MV-4-11 (cell line): ENCODE measurements at regions not wholly inside any gene's neighbourhood (a gene's known extent, or its start where the extent isn't known, plus 50 kb on each side); places are given as distances from the start of the nearest gene placed in this dataset.

Experiments used
- DNase-seq: peaks from one replicate; lab custom pipeline; 2025; lab: John Stamatoyannopoulos, UW

DNA sequence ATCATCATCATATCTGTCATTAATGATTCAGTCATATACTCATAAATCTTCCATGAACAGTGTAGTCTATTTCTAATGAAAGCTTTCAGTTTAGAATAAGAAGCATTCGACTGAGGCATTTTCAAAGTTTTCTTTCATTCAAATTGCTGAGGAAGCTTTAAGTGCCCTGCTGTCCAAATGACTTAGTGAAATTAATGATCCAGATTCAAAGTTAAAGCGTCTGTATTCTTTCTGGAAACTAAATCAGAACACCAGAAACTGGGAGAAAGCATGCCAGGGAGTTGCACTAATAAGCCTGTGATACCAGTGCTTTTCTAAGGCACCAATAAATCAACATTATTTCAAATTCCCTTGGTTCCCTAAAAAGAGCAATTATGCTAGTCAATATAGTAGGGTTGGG lies 367.8 kb upstream of the ANO5 start:
- no peak for DNase-seq

DNA sequence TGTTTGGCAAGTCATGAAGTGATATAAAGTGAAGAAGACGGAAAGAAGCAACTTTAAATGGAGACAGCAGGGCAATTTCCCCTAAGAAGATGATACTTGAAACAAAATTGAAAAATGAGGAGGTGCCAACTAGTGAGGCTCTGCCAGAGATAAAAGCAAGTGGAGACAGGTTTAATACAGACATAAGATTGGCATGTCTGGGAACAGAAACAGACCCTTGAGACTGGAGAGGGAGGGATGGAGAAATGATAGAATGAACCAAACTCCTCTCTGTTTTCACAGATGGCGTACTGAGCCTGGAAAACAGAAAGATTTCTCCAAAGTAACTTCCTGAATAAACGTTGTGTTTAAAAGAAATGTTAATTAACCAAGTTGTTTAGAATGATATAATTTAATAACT lies 354.5 kb upstream of the ANO5 start:
- DNase-seq, result no peak

DNA sequence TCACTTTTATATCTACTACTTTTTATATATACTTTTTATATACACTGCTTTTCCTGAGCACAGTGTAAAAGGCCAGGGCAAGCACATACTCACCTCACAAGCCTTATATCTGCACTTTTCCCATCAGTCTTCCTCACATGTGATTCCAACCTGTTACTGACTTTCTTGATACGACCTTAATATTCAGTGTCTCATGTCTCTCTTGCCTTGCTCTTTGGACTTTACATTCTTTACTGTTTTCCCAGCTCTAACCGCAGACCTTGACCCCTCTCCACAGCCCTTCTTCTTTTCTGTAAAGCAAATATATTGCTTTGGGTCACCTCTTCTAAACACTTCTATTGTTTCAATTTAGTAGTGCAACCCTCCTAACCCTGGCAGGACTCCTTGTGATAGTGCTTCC lies 353.1 kb upstream of the ANO5 start:
- DNase-seq, result no peak

DNA sequence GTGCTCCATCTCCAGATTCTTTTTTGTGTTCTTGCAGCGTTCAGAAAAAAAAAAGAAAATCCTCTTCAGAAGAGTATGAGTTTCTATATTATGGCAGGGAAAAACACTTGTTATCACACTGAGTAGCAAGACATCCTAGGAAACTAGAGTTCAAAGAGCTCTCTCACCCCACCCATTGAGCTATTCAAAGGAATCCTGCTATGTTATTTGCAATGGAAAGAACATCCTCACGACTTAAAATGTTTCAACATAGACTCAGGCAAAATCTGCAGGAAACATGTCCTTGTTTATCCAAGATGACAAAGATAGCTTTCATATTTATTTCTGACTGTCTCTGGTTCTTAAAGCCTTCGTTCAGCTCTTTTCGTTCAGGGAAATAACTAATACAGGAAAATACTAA lies 331.6 kb upstream of the ANO5 start:
- no peak for DNase-seq

DNA sequence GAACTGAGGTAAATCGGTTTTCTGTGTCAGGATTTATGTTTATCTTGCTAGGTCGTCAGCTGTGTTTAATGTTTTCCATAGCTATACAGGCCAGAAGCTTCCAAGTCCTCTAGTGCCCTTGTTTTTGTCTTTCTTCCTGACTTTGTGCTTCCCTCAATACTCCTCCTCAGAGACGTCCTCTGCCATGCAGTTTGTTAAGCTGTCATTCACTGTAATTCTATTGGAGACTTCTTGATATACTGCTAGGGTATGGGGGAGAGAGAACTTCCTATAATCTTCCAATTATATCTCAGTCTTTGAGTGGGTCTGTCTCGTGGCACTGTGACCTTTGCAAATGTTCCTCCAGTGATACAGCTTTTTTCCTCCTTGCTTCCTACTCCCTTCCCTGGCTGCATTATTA lies 327.3 kb upstream of the ANO5 start:
- DNase-seq, result no peak

DNA sequence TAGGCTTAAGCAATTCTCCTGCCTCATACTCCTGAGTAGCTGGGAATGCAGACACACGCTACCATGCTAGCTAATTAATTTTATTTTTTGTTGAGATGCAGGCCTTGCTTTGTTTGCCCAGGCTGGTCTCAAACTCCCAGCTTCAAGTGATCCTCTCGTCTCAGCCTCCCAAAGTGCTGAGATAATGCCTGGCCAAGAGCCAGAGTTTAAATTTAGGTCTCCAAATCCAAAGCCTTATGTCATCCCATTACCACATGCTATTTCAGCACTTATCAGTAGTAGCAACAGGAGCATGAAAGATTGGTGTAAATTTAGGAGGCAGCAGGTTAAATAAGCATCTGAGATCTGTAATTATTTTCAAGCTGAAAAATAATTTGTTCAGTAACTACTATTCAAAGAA lies 326.1 kb upstream of the ANO5 start:
- DNase-seq, result no peak

DNA sequence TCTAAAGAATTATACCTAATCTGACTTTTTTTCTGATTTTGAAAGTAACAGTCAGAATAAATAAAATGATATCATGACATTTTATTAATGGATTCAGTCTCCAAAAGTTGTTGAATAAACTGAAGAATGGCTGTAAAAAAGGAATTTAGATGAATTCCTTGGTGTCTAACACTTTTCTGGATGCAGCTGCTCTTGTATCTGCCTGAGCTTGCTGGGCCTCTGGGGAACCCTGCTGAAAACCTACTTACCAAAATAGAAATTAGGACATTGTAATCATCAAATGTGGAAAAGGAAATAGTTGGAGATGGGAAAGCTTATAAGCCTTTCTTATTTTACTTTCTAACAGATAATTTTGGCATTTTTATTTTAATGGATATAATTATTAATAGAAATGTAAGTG lies 315.7 kb upstream of the ANO5 start:
- no peak for DNase-seq

DNA sequence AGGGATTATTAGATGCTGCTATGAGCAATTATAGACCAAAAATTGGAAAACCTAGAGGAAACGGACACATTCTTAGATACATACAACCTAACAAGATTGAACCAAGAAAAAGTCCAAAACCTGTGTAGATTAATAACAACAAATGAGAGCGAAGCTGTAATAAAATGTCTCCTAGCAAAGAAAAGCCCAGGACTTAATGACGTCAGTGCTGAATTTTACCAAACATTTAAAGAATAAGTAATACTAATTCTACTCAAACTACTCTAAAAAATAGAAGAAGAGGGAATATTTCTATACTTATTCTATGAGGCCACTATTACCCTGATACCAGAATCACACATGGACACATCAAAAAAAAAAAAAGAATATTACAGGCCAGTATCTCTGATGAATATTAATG lies 309.5 kb upstream of the ANO5 start:
- DNase-seq, result no peak

DNA sequence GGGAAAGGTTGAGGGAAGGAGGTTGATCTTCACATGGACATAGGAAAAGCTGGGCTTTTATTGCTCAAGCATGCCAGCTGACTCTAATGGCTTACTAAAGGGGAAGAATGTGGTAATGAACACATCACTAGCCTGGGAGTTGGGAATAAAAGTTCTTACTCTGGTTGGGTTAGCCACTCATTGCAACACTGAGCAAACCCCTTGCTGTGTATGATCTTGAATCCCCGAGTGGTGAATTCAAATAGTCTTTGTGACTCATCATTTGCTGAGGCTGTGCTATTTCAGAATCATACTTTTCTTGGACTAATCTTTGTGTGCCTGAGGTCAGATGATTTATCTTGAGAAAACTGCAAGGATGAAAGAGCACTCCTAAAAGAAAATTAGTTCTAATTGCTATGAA lies 304.1 kb upstream of the ANO5 start:
- DNase-seq, result peak; percentile 97

DNA sequence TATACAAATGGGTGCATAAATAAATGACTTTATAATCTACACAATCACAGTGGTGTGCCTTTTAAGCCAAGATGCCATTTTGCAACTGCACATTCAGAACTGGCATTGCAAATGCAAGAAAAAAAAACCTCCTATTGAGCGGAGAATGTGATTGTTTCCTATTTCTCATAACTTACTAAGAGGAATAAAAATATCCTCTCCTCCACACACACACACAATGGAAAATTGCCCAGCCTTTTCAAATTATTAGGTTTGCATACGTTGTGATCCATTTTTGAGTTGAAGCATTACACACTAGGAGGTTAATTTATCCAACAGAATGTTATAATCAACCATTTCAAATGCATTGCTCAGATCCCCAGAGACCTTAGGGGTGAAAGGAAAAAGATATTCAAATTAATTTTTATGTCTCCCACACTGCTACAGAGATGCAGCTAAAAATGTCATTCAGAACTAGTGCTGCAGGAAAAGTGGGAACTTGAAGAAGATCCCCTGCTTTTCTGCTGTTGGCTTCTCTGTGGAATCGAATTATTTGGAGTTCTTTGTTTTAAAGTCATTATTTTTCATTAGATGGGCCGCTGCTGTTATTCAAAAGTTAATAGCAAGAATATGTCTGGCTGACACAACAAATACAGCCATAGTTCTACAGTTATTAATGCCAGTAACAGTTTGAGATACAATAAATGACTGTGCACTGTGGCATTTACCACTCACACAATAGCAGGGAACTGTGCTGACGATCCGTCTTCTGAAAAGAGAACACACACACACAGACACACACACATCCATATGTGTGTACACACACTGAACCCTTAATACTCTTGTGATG lies 299.9 kb upstream of the ANO5 start:
- DNase-seq, result no peak

DNA sequence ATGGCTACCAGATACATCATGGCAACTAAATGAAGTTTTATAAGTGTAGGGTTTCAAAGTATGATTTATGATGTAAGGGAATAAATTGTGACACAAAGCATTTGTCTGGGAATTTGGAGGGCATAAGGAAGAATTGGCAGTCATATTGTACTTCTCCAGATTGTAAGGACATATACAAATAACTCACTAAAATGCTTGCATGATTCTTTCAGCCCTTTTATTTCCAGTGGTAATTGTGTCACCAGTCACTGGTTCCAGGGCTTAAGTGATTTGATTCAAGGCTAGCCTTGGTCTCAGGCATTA lies 299.4 kb upstream of the ANO5 start:
- no peak for DNase-seq

DNA sequence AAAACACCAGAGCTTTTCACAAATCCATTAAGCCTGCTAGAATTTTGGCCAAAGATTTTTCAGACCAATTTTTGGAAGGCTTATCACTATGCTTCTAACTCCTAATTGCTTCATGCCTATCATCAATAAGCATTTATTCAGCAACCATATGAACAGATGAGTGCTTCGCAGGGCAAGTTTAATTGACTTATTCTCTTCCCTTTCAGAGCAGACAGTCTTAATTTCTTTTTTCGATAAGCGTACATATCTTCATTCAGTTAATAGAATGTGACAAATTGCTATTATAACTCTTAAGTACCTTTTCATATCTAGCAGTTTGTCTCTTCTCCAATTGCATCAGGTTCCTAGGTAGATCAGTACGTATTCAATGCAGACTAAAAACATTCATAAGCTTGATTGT lies 298.4 kb upstream of the ANO5 start:
- no peak for DNase-seq

DNA sequence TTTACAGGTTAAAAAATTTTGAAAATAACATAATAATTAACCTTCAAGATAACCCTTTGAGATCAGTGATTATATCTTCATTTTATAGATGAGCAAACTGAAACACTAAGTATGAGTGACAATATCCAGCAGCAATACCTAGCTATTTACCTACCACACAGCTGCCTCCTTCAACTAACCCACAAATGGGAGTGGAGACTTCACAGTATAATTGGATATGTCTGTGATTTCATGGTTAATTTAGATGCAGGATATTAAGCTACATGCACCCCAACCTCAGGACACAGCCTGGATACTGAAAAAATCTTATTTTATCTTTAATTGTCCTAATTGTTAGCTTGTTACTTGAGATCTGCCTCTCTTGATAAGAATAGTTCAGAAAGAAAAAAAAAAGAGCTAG lies 297.2 kb upstream of the ANO5 start:
- DNase-seq, result no peak

DNA sequence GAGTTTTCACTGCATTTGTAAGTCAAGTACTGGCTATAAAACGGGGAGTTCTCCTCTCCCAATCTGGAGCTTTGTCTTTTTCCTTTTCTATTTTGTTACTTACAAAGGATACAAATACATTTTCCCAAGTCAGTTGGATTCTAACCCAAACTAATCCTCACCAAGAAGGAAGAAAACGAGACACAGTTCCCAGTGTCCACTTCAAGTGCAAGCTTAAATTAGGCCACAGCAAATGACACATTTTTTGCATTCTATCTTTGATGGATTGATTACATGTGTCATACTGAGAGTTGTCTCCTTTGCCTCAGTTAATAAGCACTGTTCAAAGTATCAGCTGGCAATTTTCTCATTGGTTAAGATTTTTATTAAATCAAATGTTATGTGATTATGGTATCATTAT lies 296.7 kb upstream of the ANO5 start:
- DNase-seq, result no peak

DNA sequence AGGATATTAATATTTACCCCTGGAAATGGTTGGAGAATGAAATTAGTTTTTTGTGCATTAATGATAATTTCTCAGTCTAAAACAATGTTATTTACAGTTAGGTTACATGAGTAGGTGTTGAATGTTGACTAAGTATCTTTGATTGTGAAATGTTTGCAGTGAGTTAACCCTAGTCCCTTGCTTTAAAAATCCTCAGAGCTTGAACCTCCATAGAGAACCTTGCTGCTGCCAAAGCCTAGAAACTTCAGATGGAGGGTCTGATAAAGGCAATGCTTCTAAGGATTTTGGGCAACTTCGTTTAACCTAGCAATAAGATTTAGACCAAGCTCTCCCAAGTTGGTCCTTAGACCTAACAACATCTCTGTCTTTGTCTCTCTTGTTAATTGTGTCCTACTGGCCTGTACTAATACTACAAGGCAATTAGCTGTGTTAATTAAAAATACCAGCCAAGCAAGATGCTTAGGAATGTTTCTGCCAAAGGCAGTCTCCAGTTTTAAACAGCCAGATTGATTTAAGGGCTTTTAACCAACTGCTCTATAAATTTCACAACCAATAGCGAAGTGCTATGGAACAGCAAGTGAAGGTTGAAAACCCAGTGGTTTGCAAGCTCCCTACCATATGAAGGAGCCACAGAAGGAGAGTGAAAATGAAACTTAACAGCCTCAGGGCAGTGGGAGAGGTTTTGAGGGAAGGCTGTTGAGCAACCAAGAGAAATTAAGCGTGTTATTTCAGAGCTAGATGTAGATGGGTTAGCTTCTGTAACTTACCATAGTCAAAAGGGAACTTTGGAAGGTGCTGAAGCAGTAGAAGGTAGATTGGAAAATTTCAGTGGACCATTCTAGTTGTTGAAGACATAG lies 295.9 kb upstream of the ANO5 start:
- DNase-seq, result peak; percentile 96

DNA sequence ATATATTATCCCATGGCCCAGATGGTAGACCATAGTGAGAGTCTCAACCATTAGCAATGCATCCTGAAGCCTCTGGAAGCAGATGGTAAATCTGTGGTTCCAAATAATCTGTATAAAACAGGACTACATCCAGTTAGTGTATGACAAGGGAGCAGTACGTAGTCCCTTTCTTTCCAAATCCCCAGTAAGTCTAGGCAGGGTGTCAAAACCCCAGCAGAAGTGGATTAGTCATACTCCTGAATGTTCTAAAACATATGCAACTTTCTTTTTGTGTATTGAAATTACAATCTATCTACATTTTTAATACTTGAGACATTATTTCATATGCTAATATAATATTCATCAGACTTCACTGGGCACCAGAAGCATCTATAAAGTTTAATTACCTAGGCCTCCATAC lies 295.1 kb upstream of the ANO5 start:
- peak; percentile 45 for DNase-seq

DNA sequence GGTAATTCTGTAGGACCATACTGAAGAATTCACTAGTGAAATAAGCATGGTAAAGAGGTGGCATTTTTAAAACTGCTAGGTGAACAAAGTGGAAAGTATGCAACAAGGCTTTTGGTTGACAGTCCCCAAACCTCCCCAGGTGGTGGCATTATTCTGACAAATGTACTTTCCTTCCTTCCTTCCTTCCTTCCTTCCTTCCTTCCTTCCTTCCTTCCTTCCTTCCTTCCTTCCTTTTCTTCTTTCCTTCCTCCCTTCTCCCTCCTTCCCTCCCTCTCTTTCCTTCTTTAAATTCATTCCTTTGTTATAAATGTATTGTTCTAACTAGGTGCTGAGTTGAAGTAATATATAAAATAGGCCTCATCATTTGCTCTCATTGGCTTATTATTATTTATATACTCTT lies 284.7 kb upstream of the ANO5 start:
- DNase-seq, result no peak

DNA sequence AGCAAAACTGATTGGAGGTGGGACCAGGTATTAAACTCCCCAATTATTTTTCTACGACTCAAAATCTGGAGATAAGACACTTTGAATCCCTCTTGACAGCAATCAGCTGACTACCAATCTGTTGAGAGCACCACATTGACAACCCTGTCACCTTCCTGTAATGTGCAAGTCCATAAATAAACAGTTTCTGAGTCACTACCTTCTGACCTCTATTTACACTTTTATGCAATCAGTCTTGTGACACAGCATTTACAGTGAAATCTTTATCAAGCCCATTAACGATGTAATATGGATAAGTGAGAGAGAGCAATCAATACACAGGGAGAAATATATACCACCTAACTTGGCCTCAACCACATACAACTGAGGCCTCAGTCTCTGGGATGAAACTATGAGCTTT lies 283.7 kb upstream of the ANO5 start:
- DNase-seq, result no peak

DNA sequence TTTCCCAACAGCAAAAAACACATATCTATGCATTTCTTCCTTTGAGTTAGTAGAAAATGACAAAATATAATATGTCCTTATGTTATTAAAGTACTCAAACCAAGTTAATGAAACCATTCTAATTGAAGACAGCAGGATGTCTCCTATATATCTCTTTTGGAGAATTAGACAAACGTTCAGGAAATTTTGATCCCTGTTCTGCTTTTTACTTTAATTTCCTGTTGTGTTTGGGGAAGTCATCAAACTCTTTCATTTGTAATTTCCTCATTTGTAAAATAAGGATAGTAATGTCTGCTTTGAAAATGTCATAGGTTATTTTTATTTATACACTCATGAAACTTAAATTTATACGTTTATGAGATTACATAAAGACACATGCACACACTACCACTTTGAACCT lies 281.8 kb upstream of the ANO5 start:
- peak; percentile 18 for DNase-seq

DNA sequence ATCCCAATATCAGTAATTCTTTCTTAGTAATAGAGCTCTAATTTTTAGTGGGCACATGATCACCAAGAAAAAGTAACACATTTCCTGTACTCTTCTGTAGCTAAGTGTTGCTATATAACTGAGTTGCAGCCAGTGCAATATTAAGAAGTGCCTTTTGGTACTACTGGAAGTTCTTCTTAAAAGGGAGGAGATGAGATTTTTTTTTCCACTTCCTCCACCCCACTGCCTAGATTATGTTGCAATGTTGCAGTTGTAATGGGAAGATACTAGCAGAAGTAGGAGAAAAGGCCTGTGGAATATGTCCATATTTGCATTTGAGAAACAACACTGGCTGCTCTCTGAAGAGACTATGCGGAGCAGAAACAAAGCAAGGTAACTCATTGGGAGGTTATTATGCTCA lies 280.6 kb upstream of the ANO5 start:
- DNase-seq, result peak; percentile 44

DNA sequence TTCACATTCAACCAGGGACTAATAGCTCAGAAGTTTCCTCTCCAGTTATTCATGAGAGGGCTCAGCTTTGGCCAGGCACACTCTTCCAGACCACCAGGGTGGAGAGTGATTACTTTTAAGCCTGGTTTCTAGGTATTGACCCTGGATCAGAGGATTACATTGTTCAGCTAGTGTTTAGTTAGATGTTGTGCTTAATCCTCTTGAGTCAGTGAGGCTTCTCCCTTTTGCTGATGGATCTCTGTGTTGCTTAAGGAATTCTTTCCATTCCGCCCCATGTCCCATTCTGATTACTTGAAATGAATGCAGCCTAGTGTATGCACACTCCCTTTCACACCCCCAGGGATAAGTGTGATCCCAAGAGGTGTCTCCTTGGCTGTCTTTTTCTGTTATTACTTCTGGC lies 271.7 kb upstream of the ANO5 start:
- no peak for DNase-seq

DNA sequence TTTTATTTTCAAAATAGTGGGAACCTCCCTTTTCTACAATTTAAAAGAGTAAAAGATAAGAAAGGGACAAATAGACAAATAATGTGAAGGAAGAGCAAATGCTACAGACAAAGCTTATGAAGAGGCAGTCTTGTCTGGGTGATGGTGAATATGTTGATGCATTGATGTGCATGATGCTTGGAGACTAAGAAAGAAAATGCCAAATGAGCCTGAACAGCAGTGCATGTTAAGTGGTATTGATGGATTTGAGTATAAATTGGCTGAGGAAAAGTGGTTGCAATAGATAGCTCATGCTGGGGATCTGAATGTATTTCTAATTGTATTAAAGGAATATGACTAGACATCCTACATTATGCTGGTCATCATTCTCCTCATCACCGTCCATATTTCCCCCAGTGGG lies 268.6 kb upstream of the ANO5 start:
- no peak for DNase-seq

DNA sequence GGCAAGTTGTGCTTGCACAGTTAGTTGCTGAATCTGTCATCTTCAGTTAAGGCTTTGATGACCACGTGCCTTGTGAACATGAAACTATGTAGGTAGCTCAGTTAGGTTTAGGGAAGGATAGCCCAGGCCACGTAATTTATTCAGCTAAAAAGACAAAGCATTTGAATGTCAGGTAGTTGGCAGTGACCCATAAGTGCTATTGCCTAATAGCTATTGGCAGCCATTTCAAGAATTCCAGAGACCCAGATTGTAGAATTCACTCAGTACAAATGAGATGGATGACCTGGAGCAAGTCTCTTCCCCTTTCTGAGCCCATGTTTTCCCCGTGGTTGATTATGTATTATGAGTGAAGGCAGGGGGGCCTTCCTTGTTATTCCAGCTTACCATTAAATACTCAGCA lies 265.3 kb upstream of the ANO5 start:
- DNase-seq, result no peak

DNA sequence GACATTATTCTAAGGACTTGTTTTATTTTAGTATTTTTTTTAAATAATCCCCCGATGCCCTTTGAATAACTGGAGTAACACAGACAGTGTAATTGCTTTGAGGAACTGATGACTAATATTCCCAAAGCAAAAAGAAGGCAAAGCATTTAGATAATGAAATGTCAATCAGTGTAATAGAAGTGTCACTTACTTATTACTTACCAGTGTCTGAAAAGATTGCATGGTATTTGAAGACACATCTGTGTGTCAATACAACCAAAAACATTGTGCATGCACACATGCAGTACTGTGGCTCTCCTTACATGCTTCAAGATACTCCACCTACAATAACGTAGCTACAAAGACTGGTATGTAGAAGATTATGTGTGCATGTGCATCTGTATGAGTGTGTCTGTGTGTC lies 264.0 kb upstream of the ANO5 start:
- no peak for DNase-seq
